Suprapubic skin (tissue), 4 donors: ENCODE measurements at regions not wholly inside any gene's neighbourhood (a gene's known extent, or its start where the extent isn't known, plus 50 kb on each side); places are given as distances from the start of the nearest gene placed in this dataset.

Source experiments
- DNase-seq, 2 donors: peaks; one replicate each; pipeline ENCODE4 v3.0.0-alpha.2; 2019; ENCODE audit warnings: low spot score in 2 of 2
- H3K27ac ChIP-seq: fragments of 200-600 bp; sonication (generic); one replicate; pipeline ENCODE4 v1.5.1; 2019
- H3K27me3 ChIP-seq: fragments of 200-600 bp; sonication (generic); one replicate; pipeline ENCODE4 v1.5.1; 2019
- H3K36me3 ChIP-seq: fragments of 200-600 bp; sonication (generic); one replicate; pipeline ENCODE4 v1.5.1; 2019
- H3K4me1 ChIP-seq: fragments of 200-600 bp; sonication (generic); one replicate; pipeline ENCODE4 v1.5.1; 2019
- H3K4me3 ChIP-seq: fragments of 200-600 bp; sonication (generic); one replicate; pipeline ENCODE4 v1.5.1; 2019; ENCODE audit warnings: mild to moderate bottlenecking
- H3K9me3 ChIP-seq: fragments of 200-600 bp; sonication (generic); one replicate; pipeline ENCODE4 v1.5.1; 2019
- EP300 ChIP-seq: sonication (generic); formaldehyde crosslinking; IDR thresholded peaks from one replicate; pipeline ENCODE4 v1.6.1; 2017; ENCODE audit warnings: antibody characterized with exemption
- POLR2A ChIP-seq, 2 donors: fragments of 450-650 bp; IDR thresholded peaks; one replicate each; pipeline ENCODE4 v1.6.1; 2017; ENCODE audit warnings: antibody characterized with exemption in 2 of 2, mild to moderate bottlenecking in 2 of 2, moderate library complexity in 2 of 2
- POLR2AphosphoS5 ChIP-seq, 3 donors: sonication (generic); formaldehyde crosslinking; IDR thresholded peaks; one replicate each; pipeline ENCODE4 v1.6.1; 2017; ENCODE audit warnings: antibody characterized with exemption in 3 of 3
- WGBS: methylation state at CpG from one replicate; pipeline ENCODE4 v1.1.5; 2018; 5-methylcytosine and 5-hydroxymethylcytosine counted together
- TF ChIP-seq, protein P1 (sequence below), 2 donors: fragments of 200-600 bp in 1 of 2; fragments of 450-650 bp in 1 of 2; sonication (generic) in 1 of 2; IDR thresholded peaks; one replicate each; pipeline ENCODE4 v1.5.1; 2016 to 2019; ENCODE audit warnings: antibody characterized with exemption in 2 of 2, mild to moderate bottlenecking in 1 of 2, moderate library complexity in 1 of 2

- TF ChIP-seq, protein P1, sequence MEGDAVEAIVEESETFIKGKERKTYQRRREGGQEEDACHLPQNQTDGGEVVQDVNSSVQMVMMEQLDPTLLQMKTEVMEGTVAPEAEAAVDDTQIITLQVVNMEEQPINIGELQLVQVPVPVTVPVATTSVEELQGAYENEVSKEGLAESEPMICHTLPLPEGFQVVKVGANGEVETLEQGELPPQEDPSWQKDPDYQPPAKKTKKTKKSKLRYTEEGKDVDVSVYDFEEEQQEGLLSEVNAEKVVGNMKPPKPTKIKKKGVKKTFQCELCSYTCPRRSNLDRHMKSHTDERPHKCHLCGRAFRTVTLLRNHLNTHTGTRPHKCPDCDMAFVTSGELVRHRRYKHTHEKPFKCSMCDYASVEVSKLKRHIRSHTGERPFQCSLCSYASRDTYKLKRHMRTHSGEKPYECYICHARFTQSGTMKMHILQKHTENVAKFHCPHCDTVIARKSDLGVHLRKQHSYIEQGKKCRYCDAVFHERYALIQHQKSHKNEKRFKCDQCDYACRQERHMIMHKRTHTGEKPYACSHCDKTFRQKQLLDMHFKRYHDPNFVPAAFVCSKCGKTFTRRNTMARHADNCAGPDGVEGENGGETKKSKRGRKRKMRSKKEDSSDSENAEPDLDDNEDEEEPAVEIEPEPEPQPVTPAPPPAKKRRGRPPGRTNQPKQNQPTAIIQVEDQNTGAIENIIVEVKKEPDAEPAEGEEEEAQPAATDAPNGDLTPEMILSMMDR (IDR thresholded peaks at IDR 0.05), result no peak
- TF ChIP-seq EP300, result no peak
- TF ChIP-seq POLR2AphosphoS5 (IDR thresholded peaks at IDR 0.05), result no peak
- no peak for TF ChIP-seq POLR2A (IDR thresholded peaks at IDR 0.05)
- Histone ChIP-seq H3K4me3 (no peak overlapping the region), H3K9me3 (no peaks in the 10 kb centered on the region), H3K27me3 (no peaks in the 10 kb centered on the region), H3K36me3 (no peaks in the 10 kb centered on the region), H3K27ac (no peak overlapping the region), H3K4me1 (no peaks in the 10 kb centered on the region)
- DNase-seq, result no peak
Observed at GRCh38 chr1:69433073-69433472, 134.6 kb upstream of the LRRC7 start.

DNA sequence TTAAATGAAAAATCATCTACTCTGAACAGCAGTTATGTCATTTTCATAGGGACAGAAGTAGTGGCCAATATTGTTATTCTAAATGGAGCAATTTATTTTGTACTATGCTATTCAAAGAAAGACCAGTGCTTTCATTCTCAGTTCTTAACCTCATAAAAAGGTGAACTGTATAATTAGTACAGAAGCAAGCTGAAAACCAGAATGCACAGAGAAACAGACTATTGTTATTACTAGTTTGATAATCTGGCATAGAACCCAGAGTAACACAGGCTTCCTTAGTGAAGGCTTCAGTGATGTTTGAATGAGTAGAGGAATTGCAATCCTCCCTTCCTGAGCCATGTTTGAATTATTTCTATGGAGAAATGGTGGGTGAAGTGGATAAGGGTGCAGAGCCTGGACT, 131.6 kb upstream of the LRRC7 start:
- H3K27me3 ChIP-seq, result no peaks in the 10 kb centered on the region
- H3K27ac ChIP-seq, result no peak overlapping the region
- no peaks in the 10 kb centered on the region for H3K9me3 ChIP-seq
- DNase-seq, result no peak
- H3K4me3 ChIP-seq, result no peak overlapping the region
- H3K4me1 ChIP-seq, result no peaks in the 10 kb centered on the region
- no peaks in the 10 kb centered on the region for H3K36me3 ChIP-seq
- TF ChIP-seq POLR2A (IDR thresholded peaks at IDR 0.05) (no peak), POLR2AphosphoS5 (IDR thresholded peaks at IDR 0.05) (no peak), EP300 (no peak)
- TF ChIP-seq, protein P1 (IDR thresholded peaks at IDR 0.05), result no peak

DNA sequence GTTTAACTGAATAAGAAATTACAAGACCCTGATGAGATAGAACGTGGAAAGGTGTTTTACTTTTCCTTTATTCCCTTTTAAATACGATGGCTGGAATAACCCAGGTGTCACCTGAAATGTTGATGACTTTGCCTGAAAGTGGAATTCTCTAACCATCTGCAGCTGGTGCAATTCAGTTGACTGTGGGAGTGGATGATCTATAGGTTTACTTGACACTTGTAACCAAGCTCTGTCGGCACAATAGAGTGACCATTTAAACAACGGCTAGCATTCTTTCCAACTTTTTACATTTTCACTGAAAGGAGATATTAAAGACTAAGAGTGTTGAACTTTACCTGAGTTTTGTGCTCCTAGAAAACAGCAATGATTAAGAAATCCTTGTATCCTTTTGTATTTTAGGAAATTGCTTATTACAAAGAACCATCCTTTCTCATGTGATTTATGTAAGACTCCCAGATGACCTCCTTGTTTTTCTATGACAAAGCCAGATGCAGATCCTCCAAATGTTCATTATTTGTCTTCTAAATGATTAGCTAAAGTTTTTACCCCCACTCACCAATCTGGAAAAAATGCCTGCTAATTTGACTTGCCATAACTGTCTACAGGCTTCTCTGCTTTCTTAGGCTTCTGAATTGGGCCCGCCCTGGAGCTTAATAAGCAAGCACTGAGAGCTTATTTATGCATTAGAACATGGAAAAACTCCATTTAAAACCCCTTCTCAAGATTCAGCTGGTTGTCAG, 129.5 kb upstream of the LRRC7 start:
- no peak for DNase-seq
- H3K27ac ChIP-seq, result no peak overlapping the region
- no peaks in the 10 kb centered on the region for H3K4me1 ChIP-seq
- H3K9me3 ChIP-seq, result no peaks in the 10 kb centered on the region
- no peaks in the 10 kb centered on the region for H3K27me3 ChIP-seq
- TF ChIP-seq EP300 (no peak), POLR2A (IDR thresholded peaks at IDR 0.05) (no peak), POLR2AphosphoS5 (IDR thresholded peaks at IDR 0.05) (no peak)
- TF ChIP-seq, protein P1 (IDR thresholded peaks at IDR 0.05), result no peak
- 54% methylated on average over 5 of the region's 5 CpGs for WGBS
- H3K36me3 ChIP-seq, result no peaks in the 10 kb centered on the region
- H3K4me3 ChIP-seq, result no peak overlapping the region

GRCh38 chr1:69441496-69441895, 126.2 kb upstream of the LRRC7 start:
- no peak for DNase-seq
- Histone ChIP-seq H3K36me3 (no peaks in the 10 kb centered on the region), H3K27me3 (no peaks in the 10 kb centered on the region), H3K4me3 (no peak overlapping the region), H3K27ac (no peak overlapping the region), H3K9me3 (no peaks in the 10 kb centered on the region), H3K4me1 (no peaks in the 10 kb centered on the region)
- TF ChIP-seq POLR2AphosphoS5 (IDR thresholded peaks at IDR 0.05) (no peak), POLR2A (IDR thresholded peaks at IDR 0.05) (no peak), EP300 (no peak)
- TF ChIP-seq, protein P1 (IDR thresholded peaks at IDR 0.05), result no peak

- H3K4me3 ChIP-seq, result no peak overlapping the region
- no peak for TF ChIP-seq EP300
- TF ChIP-seq POLR2AphosphoS5 (IDR thresholded peaks at IDR 0.05), result no peak
- TF ChIP-seq, protein P1 (IDR thresholded peaks at IDR 0.05), result no peak
- TF ChIP-seq POLR2A (IDR thresholded peaks at IDR 0.05), result no peak
- DNase-seq, result no peak
- H3K27ac ChIP-seq, result no peak overlapping the region
- H3K27me3 ChIP-seq, result no peaks in the 10 kb centered on the region
- WGBS, result 68% methylated on average over 2 of the region's 2 CpGs
- no peaks in the 10 kb centered on the region for H3K9me3 ChIP-seq
- H3K36me3 ChIP-seq, result no peaks in the 10 kb centered on the region
- H3K4me1 ChIP-seq, result no peaks in the 10 kb centered on the region
Observed at GRCh38 chr1:69451196-69451595, 116.5 kb upstream of the LRRC7 start.
